GM10266 (cell line): ENCODE measurements at regions not wholly inside any gene's neighbourhood (a gene's known extent, or its start where the extent isn't known, plus 50 kb on each side); places are given as distances from the start of the nearest gene placed in this dataset.

ENCODE experiments used
- DNase-seq: peaks from one replicate; pipeline ENCODE4 v3.0.0; 2012; ENCODE audit errors: extremely low spot score
- TF ChIP-seq, protein P1 (sequence below): IDR thresholded peaks from 2 replicates; pipeline ENCODE4 v1.5.1; 2012; ENCODE audit warnings: mild to moderate bottlenecking, low read depth; ENCODE audit not compliant: control insufficient read depth, insufficient read depth; ENCODE audit errors: missing control alignments

DNA sequence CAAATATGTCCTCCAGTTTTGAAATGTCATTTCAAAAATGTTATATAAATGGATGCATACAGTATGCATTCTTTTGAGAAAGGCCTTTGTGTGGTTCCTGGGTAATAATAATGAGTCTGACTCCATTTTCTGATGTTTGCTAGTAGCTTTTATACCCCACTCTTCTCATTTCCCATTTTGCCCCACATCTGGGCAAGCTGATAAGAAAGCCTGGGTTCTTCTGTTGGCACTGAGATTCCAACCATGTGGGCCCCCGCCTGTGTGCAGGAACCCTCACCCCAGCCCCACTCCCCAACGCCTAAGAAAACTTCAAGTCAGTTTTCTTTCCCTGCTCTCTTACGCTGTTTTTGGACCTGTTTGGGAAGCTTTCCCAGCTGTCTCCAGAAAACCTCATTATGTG, 89.4 kb downstream of the SNX18 start:
- TF ChIP-seq, protein P1, sequence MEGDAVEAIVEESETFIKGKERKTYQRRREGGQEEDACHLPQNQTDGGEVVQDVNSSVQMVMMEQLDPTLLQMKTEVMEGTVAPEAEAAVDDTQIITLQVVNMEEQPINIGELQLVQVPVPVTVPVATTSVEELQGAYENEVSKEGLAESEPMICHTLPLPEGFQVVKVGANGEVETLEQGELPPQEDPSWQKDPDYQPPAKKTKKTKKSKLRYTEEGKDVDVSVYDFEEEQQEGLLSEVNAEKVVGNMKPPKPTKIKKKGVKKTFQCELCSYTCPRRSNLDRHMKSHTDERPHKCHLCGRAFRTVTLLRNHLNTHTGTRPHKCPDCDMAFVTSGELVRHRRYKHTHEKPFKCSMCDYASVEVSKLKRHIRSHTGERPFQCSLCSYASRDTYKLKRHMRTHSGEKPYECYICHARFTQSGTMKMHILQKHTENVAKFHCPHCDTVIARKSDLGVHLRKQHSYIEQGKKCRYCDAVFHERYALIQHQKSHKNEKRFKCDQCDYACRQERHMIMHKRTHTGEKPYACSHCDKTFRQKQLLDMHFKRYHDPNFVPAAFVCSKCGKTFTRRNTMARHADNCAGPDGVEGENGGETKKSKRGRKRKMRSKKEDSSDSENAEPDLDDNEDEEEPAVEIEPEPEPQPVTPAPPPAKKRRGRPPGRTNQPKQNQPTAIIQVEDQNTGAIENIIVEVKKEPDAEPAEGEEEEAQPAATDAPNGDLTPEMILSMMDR: no peak
- DNase-seq: no peak

DNA sequence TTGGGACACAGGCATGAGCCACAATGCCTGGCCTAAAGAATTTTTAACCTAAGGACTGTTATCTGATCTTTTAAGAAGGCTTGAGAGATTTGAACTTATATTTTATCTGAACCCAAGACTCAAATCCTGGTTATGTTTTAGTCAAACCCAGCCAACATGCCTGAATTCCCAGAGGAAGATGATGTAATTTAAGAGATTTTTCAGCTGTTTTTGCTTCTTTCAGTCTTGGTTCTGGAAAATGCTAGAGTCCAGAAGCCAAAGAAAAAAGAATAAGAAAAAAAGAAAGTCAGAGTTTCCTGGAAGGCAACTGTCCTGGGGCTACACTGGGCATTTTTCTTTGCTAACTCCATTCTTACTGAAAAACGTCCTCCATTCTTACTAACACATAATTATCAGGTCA, 85.8 kb downstream of the SNX18 start:
- TF ChIP-seq, protein P1: no peak
- no peak for DNase-seq

DNA sequence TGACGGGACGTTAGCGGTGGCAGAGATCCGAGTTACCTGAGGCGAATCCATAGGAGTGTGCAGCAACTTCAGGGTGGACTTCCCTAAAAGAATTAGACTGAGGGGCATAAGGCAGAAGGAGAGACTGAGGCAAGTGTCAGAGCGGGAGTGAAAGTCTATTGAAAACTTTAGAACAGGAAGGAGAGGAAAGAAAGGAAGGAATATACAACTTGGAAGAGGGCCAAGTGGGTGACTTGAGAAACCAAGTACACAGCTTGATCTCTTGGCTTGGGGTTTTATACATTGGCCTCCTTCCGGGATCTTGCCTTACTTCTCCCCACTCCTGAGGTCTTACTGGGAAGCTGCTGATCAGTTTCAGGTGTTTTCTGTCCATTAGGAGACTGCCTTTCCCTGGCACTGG, 84.9 kb downstream of the SNX18 start:
- TF ChIP-seq, protein P1: no peak
- no peak for DNase-seq

- DNase-seq: no peak
- TF ChIP-seq, protein P1: no peak
These were observed 84.1 kb downstream of the SNX18 start for GRCh38 chr5:54601411-54602230.
